GM13976 (cell line): ENCODE measurements at regions not wholly inside any gene's neighbourhood (a gene's known extent, or its start where the extent isn't known, plus 50 kb on each side); places are given as distances from the start of the nearest gene placed in this dataset.
"Not testable (repeated sequence)": the region's sequence is repeated elsewhere in the genome, so short reads cannot be mapped to it uniquely, and the experiment has no call there.

Experiments
- DNase-seq: peaks from one replicate; pipeline ENCODE4 v3.0.0; 2012; ENCODE audit warnings: low spot score
- CTCF ChIP-seq: IDR thresholded peaks from 2 replicates; pipeline ENCODE4 v1.5.1; 2012; ENCODE audit warnings: borderline replicate concordance, mild to moderate bottlenecking; ENCODE audit not compliant: insufficient read depth; ENCODE audit errors: extremely low read depth, missing control alignments, control extremely low read depth
- in situ Hi-C: fragments of 300-500 bp; cut with MboI; formaldehyde crosslinking; loops from one replicate; pipeline ENCODE4 v1.12.0; 2022; ENCODE audit warnings: low sequenced_read_pairs, mixed read lengths, inconsistent platforms; ENCODE audit not compliant: unreplicated experiment

- no peak for DNase-seq
- TF ChIP-seq CTCF = no peak
- in situ Hi-C loops = no loop called here
These were observed 423.4 kb upstream of the IMPG1 start for GRCh38 chr6:76495909-76496308.

GRCh38 chr6:76491376-76491775, 418.9 kb upstream of the IMPG1 start:
- DNase-seq, in situ Hi-C loops: not testable (repeated sequence)

GRCh38 chr6:76490456-76490855, 418.0 kb upstream of the IMPG1 start:
- TF ChIP-seq CTCF = no peak
- in situ Hi-C loops = no loop called here
- DNase-seq = no peak

GRCh38 chr6:76481101-76481500, 408.6 kb upstream of the IMPG1 start:
- TF ChIP-seq CTCF = no peak
- in situ Hi-C loops = no loop called here
- DNase-seq = no peak

GRCh38 chr6:76472858-76473257, 400.4 kb upstream of the IMPG1 start:
- no peak for TF ChIP-seq CTCF
- no peak for DNase-seq
- in situ Hi-C loops = no loop called here

GRCh38 chr6:76466286-76466685, 393.8 kb upstream of the IMPG1 start:
- no peak for TF ChIP-seq CTCF
- in situ Hi-C loops = no loop called here
- DNase-seq = no peak

- DNase-seq = no peak
- no peak for TF ChIP-seq CTCF
- in situ Hi-C loops = no loop called here
These were observed 392.9 kb upstream of the IMPG1 start for GRCh38 chr6:76465410-76465809.

- no peak for DNase-seq
- in situ Hi-C loops = no loop called here
- TF ChIP-seq CTCF = no peak
These were observed 380.8 kb upstream of the IMPG1 start for GRCh38 chr6:76453270-76453669.
